HG02973 (cell line): ENCODE measurements at regions not wholly inside any gene's neighbourhood (a gene's known extent, or its start where the extent isn't known, plus 50 kb on each side); places are given as distances from the start of the nearest gene placed in this dataset.
A peak's percentile ranks its signal among the peaks of the same experiment; 100 is the strongest.
"Not testable (repeated sequence)": the region's sequence is repeated elsewhere in the genome, so short reads cannot be mapped to it uniquely, and the experiment has no call there.

Source experiments
- ATAC-seq: cut with Tn5 transposase; IDR thresholded peaks from one replicate; pipeline ENCODE4 v1.9.1; 2021; ENCODE audit warnings: moderate library complexity; ENCODE audit not compliant: unreplicated experiment

DNA sequence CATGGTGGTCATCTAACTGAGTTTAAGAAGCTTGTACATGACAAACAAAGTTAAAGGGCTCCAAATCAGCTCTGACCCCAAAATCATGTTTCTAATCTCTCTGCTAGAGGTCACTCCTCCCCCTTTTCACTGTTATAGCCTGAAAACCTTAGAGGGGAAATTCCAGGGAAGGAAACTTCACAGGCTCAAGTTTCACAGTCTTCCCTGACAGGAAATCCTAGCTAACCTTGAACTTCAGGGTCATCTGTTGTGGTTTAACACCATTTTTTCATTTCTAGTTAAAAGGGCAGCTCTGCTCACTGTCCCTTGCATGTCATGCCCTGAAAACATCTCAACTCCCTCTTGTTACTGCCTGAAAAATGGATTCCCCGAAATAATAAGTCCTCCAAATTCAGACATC, 104.4 kb upstream of the BMP2 start:
- ATAC-seq = no peak

DNA sequence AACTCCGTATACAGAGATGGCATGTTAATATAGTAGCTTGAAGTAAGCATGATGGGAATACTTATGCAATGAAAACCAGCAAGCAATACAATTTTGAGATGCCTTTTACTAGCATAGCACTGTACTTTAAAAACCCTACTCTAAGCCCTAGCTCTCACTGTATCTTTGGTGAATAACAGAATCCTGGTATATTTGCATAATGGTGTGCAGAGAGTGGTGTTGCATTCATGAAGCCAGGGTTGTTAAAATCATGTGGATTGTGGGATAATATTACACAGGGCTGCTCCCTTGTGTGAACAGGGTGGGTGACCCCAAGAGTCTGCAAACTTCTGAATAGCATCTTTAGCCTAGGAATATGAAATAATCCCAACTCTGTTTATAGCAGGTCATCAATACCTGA, 105.2 kb upstream of the BMP2 start:
- ATAC-seq = no peak

DNA sequence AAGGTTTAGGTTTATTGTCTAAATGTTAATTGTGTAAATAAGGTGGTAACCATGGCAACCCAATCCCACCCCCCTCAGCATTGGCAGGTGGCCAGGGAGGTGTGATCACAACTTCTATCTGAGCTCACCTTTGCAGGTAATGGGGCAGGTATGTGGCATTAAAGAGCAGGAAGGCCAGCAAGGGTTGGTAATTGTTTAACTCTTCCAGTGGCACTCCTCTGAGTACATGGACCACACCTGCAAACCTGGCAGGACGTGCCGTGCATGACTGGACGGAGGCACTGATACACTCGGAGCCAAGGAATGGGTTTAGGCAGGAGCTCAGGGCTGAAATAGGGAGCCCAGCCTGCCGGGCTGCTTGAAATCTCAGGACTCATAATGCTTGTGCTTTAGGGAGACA, 107.0 kb upstream of the BMP2 start:
- no peak for ATAC-seq

DNA sequence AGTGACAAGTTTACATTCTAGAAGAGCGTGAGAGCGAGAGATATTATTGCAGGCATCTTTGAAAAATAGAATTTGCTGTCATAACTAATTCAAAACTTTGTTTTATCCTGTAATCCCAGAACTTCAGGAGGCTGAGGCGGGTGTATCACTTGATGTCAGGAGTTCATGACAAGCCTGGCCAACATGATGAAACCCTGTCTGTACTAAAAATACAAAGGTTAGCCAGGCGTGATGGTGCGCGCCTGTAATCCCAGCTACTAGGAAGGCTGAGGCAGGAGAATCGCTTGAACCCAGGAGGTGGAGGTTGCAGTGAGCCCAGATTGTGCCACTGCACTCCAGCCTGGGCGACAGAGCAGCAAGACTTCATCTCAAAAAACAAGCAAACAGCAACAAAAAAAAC, 108.6 kb upstream of the BMP2 start:
- not testable (repeated sequence) for ATAC-seq

DNA sequence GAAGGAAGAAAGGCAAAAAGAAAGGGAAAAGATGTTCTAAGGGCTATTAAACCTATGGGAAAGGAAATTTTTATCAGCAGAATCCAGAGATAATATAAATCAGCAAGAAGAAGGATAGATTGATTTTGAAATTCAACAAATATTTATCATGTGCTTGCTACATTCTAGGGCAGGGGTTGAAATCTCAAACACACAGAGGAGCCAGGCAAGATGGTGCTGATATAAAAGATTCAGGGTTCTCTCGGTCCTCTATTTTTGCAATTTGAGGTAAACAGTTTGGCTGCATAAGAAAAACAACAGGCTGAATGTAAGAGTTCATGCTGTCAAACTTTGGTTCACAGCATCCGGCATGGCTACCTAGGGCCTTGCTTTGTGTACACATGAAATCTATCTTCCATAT, 109.6 kb upstream of the BMP2 start:
- ATAC-seq = no peak

DNA sequence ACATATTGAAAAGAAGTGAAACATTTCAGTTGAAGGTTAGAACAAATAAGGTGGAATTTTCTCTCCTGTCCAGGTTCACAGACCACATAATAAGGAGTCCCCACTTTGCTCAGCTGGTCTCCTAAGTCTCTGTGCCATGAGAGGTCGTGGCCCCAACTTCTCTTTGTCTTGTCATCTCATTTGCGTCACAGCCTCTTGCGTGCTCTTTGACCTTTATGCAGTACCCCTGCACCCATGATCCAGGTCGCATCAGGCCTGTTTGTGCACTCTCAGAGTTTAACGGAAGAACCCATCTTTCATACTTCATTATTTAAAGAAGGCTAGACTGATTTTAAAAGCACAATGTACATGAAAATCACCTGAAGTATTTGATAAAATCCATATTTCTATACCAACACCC, 110.4 kb upstream of the BMP2 start:
- no peak for ATAC-seq

DNA sequence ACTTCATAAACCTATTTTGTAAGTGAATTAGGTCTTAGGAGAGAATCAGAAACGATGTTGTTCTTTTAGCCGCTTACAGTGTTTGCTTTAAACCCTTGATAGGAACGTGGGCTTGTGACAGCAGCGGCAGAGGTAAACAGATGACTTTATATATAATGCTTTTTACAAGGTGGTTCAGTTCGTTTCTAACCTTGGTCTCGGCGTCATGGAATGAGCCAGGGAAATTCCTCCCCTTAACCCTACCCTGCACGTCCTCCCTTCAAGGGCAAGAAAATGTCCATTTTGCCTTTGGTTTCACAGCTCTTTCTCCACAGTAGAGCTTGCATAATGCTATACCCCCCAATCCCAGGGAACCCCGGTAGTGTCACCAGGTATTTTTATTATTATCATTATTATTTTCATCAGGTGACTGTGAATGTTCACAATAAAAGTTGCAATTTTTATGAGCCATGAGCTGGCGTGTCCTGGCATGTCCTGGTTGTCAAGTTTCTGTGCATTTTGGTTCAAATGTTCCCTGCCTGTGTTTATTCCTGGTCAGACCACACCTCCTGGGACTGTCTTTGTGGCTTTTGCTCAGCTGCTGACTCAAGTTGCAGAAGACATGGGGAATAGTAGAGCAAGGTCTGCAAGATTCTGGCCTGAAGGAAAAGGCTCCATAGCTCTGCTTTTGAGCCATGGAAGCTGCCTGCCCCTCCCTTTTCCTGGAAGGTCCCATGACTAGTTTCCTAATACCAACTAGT, 112.8 kb upstream of the BMP2 start:
- no peak for ATAC-seq

DNA sequence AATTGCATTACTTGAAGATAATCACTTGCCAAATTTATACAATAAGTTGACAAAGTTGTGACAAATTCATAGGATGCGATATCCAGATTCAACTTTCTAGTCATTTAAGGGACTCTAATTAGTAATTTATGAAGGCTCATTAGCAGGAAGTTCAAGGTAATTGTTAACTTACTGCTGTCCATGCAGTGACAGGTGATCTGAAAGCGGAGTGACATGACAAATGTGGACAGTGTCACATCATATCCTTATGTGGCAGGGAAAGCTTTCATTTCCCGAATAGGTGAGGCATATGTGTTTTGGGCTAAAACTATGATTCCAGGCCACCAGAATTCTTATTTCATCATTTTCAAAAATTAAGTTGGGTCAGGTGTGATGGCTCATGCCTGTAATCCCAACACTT, 115.9 kb upstream of the BMP2 start:
- ATAC-seq = peak; percentile 50

DNA sequence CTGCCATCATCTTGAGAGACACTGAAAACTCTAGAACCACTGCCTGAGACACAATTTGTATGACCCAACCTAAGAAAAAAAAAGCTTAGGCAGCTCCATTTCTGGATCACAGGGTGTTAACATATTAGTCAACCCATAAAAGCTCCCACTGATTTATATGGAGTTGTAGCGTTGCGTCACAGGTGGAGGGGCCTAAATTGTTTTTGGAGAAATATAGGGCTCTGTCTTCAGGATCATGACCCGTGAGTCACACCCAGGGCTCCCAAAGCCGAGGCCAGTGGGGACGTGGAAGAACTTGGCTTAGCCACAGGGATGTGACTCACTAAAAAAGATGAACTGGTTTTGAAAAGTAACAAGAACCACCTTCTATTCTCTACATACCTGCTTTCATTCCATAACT, 116.5 kb upstream of the BMP2 start:
- ATAC-seq = no peak

DNA sequence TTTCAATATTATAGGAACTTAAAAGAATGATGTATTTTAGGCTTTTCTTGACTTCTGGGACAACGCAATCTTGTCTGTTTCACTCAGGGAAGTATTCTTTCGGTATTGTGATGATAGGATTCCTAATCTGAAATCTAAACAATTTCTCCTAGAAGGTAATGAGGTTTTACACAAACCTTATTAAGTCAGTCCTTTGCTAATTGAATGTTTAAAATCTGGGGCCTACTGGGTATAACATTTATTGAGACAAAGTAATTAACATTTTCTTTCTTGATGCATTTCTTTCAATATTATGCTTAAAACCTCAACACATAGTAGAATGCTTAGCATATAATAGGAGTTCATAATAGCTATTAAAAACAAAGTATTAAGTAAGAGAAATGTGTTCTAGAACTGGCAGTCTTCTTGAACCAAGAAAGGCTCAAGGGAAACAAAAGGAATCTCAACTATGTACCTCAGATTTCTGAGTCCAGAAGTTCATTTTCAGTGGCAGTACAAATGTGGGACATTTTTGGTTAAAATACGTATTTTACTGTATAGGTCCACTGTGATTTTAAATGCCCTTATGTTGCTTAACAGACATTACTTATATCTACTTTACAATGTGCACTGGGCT, 121.4 kb upstream of the BMP2 start:
- ATAC-seq = no peak

DNA sequence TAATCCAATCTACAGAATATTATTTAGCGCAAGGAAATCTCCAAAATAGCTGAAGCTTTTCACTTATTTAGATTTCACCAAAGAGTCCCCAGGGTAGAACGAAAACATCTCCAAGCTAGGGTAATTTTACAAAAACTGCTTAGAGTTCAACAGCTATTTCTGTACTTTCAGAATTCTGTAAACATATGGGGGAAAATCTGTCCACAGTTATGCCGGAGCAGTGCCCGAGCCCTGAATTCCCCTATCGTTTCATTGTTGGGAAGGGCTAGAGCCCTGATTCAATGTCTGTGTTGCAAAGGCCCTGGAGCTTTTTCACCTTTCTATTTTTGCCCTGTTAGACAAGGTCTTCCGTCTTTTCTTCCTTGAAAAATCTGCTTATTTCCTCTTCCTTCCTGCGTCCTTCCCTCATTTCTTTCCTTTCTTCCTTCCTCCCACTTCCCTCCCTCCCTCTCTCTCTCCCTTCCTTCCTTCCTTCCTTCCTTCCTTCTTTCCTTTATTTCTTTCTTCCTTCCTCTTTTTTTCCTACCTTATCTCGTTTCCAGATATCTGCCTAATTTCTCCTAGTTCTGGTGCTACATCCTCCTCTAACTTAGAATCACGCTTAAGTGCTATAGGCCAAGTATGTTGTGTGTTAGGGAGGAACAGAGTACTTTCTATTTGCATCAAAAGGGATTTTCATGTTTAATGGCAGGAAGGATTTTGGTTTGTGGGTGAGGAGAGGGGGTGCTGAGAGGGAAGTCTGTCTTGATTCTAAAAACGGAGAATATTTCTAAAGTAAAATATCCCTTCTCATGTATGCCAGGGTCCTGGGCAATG, 122.5 kb upstream of the BMP2 start:
- no peak for ATAC-seq

DNA sequence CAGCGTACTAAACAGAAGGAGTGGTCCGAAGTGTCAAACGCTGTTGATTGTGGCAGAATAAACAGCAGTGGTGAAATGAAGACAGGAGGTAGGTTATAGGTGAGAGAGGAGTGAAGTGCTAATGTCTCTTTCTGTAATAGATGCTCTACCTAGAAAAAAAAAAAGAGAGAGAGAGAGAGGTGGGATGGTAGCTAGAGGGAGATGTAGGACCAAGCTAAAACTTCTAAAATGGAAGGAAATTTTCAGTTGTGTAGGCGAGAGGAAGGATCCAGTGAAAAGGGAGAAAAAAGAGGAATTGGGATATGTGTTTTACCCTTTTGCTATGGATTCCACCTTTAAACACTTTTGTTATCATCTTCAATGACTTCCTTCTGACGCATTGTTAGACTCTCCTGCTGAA, 126.5 kb upstream of the BMP2 start:
- no peak for ATAC-seq

DNA sequence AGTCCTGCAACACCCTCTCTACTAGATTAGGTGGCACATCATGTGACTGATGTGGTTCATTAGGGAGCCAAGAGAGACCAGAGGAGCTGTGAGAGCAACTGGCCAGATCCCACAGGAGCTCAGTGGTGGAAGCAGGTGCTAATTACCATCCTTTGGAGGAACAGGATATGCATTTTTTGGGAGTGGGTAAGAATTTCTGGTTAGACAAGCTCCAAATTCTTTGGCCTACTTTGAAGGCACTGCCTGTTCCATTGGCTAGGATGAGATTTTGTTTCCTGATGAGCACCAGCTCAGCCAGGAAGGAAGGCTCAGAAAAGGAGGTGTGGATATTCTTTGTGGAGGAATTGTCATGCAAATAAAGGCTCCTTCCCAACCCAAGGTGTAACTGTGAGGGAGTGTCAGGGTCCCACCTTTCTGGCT, 130.3 kb upstream of the BMP2 start:
- no peak for ATAC-seq

DNA sequence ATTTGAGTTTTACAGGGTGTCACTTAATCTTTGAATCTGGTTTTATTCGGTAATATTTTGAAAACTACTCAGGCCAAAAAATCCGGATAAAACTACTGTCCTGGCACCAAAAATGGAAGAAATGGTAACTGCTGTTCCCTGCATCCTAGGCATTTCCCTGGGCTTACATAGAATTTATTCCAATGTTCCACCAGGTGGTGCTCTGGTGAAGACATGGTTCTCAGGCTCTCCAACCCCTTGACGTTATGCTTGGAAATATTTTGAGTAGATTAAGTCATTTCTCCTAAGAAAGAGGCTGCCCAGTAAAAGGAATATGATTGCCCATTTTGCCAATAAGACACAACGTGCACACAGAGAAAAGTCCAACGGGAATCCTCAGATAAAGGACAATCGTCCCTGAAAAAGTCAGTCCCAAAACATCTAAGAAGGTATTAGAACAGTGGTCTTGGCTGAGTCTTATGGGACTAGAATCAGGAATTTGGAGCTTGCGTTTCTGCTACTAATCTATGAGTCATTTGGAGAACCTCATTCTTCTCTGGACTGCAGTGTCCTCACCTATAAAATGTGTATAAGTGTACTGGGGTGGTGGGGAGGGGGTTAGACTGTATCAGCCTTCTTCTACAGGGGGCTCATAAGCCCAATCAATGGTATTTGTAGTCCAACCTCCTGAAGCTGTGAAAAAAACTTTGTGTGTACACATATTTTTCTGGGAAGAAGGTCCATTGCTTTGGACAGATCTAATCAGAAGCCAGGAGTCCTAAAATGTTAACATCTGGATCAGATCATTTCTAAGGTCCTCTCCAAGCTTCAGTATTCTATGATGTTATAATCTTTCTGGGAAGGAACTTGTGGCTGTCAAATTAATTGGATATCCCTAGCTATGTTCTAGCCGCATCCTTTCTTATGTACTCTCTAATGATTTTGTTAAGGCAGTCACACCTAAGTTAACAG, 131.0 kb upstream of the BMP2 start:
- ATAC-seq = no peak

DNA sequence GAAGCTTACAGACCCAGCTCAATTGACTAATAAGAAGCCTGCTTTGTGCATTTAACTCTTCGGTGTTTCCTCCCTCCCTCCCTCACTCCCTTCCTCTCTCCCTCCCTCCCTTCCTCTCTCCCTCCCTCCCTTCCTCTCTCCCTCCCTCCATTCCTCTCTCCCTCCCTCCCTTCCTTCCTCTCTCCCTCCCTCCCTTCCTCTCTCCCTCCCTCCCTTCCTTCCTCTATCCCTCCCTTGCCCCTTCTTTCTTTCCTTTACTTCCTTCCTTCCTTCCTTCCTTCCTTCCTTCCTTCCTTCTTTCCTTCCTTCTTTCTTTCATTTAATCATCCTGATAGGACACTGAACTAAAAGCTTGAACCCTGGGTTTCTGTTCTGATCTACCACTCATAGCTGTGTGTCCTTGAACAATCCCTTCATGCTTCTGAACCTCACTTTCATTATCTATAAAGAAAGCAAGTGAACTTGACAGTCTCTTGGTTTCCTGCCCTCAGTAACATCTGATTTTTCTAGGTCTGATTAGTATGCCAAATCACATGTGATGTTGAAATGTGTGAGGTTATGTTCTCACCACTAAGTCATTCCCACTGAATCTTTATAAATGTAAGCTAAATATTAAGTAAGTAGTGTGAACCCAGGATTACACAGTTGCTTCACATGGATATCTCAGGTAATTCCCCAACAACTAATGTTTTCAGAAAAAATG, 132.3 kb upstream of the BMP2 start:
- ATAC-seq = peak; percentile 53

DNA sequence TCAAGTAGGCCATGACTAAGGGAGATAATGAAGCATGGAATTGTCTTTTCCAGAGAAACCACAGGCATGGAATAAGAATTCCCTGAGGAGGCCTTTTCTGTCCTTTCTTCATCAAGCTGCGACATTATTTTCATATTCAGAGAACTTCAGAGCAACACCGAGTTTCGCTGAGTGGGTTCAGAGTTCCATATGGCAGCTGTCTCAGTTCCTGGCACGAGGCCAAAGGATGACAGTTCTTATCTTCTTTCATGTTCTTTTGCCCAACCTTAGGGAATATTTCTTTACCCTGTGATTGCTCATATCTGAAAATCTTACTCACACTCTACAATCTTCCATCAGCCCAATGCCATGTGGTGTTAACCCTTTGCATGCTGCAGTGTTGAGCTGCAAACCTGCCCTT, 135.3 kb upstream of the BMP2 start:
- ATAC-seq = no peak

DNA sequence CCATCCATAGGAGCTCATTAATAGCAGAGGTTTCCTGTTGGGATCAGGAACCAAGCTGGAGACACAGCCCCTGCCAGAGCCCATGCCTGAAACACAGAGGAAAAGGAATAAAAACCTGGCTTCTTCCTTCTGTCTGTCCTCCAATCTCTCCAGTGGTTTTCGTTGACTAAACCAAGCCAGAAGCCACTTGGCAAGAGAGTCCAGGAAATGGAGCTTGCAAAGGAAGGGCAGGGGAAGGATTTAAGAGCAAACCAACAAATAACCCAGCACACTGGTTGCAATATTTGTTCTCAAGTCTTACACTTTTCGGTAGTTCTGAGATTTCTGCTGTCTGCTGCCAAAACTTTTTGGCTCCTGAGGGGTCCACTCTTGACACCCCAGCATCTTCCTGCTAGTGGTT, 137.0 kb upstream of the BMP2 start:
- ATAC-seq = no peak

DNA sequence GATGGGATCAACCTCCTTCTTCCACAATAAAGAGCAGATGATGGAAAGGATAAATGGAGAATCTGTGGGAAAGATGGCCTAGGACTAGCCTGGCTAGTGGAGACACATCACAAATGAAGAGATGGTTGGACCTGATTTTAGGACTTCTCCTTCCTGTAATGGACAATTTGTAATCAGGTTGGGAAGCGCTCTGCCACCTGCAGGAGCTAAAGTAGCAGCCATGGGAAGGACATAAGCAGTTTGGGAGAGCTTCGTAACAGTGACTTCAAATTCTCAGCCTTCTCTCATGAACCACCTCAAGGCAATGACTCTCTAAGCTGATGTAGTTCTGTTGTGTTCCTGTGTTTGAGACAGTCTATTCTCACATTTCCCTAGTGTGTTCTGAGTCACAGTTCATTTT, 137.9 kb upstream of the BMP2 start:
- ATAC-seq = no peak

DNA sequence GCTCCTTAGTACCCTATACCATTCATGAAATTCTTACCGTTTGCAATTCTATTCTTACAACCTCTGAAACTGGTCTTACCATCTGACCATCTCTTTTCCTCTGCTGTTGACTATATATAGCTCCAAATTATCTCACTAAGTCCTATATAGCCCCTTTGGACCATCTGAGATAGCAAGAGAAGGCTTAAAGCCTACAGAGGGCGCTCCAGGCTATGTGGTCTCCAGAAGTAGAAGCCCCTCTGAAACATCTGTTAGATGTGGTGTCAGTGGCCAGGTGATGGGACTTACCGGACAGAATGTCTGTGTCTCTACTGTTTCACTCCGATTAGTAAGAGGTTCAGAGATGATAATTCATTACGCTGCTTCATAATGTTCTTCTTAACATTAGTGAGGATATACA, 140.7 kb upstream of the BMP2 start:
- ATAC-seq = no peak

DNA sequence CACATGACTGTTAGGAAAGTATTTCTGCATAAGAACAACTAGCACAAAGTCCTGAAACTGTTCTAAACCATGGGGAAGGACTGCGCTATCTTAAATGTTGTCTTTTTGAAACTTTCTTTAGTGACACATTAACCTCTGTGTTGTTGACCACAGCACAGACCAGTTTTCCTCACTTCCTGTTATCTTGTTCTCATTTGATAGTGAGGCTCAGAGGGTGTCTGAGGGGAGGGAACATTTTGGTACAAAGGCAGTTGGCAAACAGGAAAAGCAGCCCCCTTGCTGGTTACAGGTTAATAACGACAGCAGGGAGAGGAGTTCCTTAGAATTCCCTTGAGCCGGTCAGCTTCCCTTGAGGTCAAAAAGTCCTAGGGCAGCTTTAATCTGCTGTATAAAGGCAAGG, 143.5 kb upstream of the BMP2 start:
- ATAC-seq = peak; percentile 98
